ACC112 (cell line): ENCODE measurements at regions not wholly inside any gene's neighbourhood (a gene's known extent, or its start where the extent isn't known, plus 50 kb on each side); places are given as distances from the start of the nearest gene placed in this dataset.
A peak's percentile ranks its signal among the peaks of the same experiment; 100 is the strongest.

Experiments
- H2AFZ ChIP-seq: fragments of 200-600 bp; sonication (generic); one replicate; pipeline ENCODE4 v1.6.0; 2017; ENCODE audit warnings: antibody characterized with exemption, low read length; ENCODE audit not compliant: unreplicated experiment
- H3K27ac ChIP-seq: fragments of 200-600 bp; sonication (generic); 2 replicates; pipeline ENCODE4 v1.5.1; 2014; ENCODE audit warnings: low read depth, mild to moderate bottlenecking, antibody characterized with exemption, low read length, moderate library complexity
- H3K27me3 ChIP-seq: fragments of 200-600 bp; sonication (generic); 2 replicates; pipeline ENCODE4 v1.6.1; 2014; ENCODE audit warnings: mild to moderate bottlenecking, antibody characterized with exemption, low read length, moderate library complexity, mixed read lengths; ENCODE audit not compliant: insufficient read depth
- H3K36me3 ChIP-seq: fragments of 200-600 bp; sonication (generic); 2 replicates; pipeline ENCODE4 v1.6.1; 2016; ENCODE audit warnings: mild to moderate bottlenecking, antibody characterized with exemption, low read length, moderate library complexity, mixed read lengths; ENCODE audit not compliant: insufficient read depth
- H3K4me1 ChIP-seq: fragments of 200-600 bp; sonication (generic); one replicate; pipeline ENCODE4 v1.6.1; 2016; ENCODE audit warnings: low read length, mixed read lengths; ENCODE audit not compliant: insufficient read depth, unreplicated experiment, control insufficient read depth
- H3K4me3 ChIP-seq: fragments of 200-600 bp; sonication (generic); 2 replicates; pipeline ENCODE4 v1.5.1; 2014; ENCODE audit warnings: mild to moderate bottlenecking, low read depth, low read length
- H3K79me2 ChIP-seq: fragments of 200-600 bp; sonication (generic); one replicate; pipeline ENCODE4 v1.6.0; 2016; ENCODE audit warnings: low read length; ENCODE audit not compliant: control insufficient read depth, unreplicated experiment, insufficient read depth

GRCh38 chr2:51247252-51247805 lies 215.4 kb upstream of the NRXN1 start:
- Histone ChIP-seq H3K4me1 (no peaks in the 10 kb centered on the region), H3K27ac (no peak overlapping the region), H3K4me3 (no peak overlapping the region), H3K27me3 (no peaks in the 10 kb centered on the region), H2AFZ (no peak overlapping the region), H3K36me3 (no peaks in the 10 kb centered on the region), H3K79me2 (no peaks in the 10 kb centered on the region)

- no peak overlapping the region for H3K27ac ChIP-seq
- no peaks in the 10 kb centered on the region for H3K4me1 ChIP-seq
- H3K36me3 ChIP-seq: no peaks in the 10 kb centered on the region
- H3K4me3 ChIP-seq: no peak overlapping the region
- H2AFZ ChIP-seq: peak overlapping the region; percentile 7
- H3K79me2 ChIP-seq: no peaks in the 10 kb centered on the region
- H3K27me3 ChIP-seq: no peaks in the 10 kb centered on the region
These were observed 212.1 kb upstream of the NRXN1 start for GRCh38 chr2:51243892-51244535.

GRCh38 chr2:51237626-51238271 lies 205.8 kb upstream of the NRXN1 start:
- Histone ChIP-seq H3K27ac (no peak overlapping the region), H3K79me2 (no peaks in the 10 kb centered on the region), H3K36me3 (no peaks in the 10 kb centered on the region), H3K4me3 (no peak overlapping the region), H3K27me3 (no peaks in the 10 kb centered on the region), H2AFZ (no peak overlapping the region), H3K4me1 (no peaks in the 10 kb centered on the region)

DNA sequence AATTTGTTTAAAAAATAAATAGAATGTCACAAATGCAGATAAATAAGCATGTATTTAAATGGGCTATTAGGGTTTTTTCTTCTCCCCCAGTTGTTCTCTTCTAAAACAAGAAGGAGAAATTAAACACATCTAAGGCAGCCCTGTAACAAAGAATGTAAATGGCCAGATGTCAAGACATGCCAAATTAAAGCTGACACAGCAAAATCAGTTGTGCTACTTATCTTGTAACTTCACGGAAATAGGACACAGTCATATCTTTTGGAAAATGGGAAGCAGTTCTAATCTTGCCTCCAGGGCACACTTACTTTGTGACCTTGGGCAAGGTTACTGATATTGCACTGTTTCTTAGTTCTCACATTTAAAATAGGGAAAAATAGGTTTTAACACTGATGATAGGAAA lies 200.1 kb upstream of the NRXN1 start:
- Histone ChIP-seq H3K36me3 (no peaks in the 10 kb centered on the region), H3K4me1 (no peaks in the 10 kb centered on the region), H3K79me2 (no peaks in the 10 kb centered on the region), H3K4me3 (no peak overlapping the region), H2AFZ (no peak overlapping the region), H3K27ac (no peak overlapping the region), H3K27me3 (no peaks in the 10 kb centered on the region)

DNA sequence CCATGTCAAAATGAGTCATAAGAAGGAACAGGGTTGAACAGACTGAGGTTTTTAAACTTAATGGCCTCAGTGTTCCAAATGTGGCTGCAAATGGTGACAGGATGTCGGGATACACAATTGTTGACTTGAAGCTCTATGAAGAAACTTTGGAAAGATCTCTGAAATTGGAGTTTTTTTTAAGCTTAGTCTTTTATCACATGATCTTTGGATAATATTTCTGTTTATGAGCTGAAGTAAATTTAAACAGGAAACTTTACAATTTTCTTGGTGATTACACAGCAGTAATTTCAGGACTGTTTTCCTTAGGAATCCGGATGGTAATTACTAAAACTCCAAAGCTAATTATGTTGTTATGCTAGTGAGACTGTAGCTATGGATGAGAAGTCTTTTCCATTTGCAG lies 199.1 kb upstream of the NRXN1 start:
- no peaks in the 10 kb centered on the region for H3K27me3 ChIP-seq
- no peaks in the 10 kb centered on the region for H3K4me1 ChIP-seq
- no peak overlapping the region for H3K4me3 ChIP-seq
- H3K27ac ChIP-seq: no peak overlapping the region
- peak overlapping the region; percentile 29 for H2AFZ ChIP-seq
- H3K79me2 ChIP-seq: no peaks in the 10 kb centered on the region
- no peaks in the 10 kb centered on the region for H3K36me3 ChIP-seq

GRCh38 chr2:51225377-51225776 lies 193.4 kb upstream of the NRXN1 start:
- H3K4me1 ChIP-seq: peaks cover 6% of the 10 kb centered on the region
- no peaks in the 10 kb centered on the region for H3K27me3 ChIP-seq
- no peaks in the 10 kb centered on the region for H3K79me2 ChIP-seq
- H3K27ac ChIP-seq: no peak overlapping the region
- H3K36me3 ChIP-seq: no peaks in the 10 kb centered on the region
- H2AFZ ChIP-seq: no peak overlapping the region
- H3K4me3 ChIP-seq: no peak overlapping the region

GRCh38 chr2:51224790-51225189 lies 192.9 kb upstream of the NRXN1 start:
- Histone ChIP-seq H3K27me3 (no peaks in the 10 kb centered on the region), H2AFZ (no peak overlapping the region), H3K27ac (no peak overlapping the region), H3K4me3 (no peak overlapping the region), H3K4me1 (peaks cover 10% of the 10 kb centered on the region), H3K79me2 (no peaks in the 10 kb centered on the region), H3K36me3 (no peaks in the 10 kb centered on the region)

DNA sequence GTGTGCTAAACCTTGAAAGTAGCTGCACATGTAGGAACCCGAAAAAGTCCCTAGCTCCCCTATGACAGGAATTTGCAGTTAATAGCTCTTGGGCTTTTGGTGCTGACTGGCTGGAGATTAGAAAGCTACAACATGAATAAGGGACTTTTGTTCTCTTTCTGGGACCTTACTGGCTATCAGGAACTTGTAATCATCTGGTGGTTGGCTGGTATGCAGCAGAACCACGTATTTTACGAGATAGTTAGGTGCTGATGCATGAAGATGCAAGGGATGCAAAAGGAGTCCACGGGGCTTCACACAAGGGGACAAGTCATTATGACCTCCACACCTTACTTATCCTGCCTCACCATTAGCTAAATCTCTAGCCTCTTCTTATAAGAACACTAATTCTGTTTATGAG lies 190.2 kb upstream of the NRXN1 start:
- Histone ChIP-seq H3K4me1 (peaks cover 29% of the 10 kb centered on the region), H2AFZ (no peak overlapping the region), H3K4me3 (no peak overlapping the region), H3K36me3 (no peaks in the 10 kb centered on the region), H3K27me3 (no peaks in the 10 kb centered on the region), H3K27ac (no peak overlapping the region), H3K79me2 (no peaks in the 10 kb centered on the region)

GRCh38 chr2:51220606-51221005 lies 188.7 kb upstream of the NRXN1 start:
- Histone ChIP-seq H3K27ac (no peak overlapping the region), H3K4me1 (peaks cover 29% of the 10 kb centered on the region), H3K79me2 (no peaks in the 10 kb centered on the region), H3K4me3 (no peak overlapping the region), H3K27me3 (no peaks in the 10 kb centered on the region), H3K36me3 (no peaks in the 10 kb centered on the region), H2AFZ (no peak overlapping the region)

DNA sequence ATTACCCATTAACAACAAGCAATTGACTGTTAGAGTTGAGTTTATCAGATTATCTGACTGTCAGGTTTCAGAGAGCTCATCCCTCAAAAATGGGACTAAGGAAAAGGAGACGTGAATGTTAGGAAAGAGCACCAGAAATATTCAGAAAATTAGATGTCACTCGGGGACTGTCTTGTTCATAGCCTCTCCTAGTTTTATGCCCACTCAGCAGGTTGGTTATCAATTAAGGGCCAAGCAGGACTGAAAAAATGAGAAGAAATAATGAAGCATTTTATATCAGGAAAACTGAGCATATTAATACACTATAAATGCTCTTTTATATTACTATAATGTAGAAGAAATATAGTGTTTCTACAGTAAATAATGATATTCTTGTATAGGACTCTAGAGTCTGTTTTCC lies 188.1 kb upstream of the NRXN1 start:
- Histone ChIP-seq H3K4me1 (peaks cover 29% of the 10 kb centered on the region), H3K27me3 (no peaks in the 10 kb centered on the region), H3K36me3 (no peaks in the 10 kb centered on the region), H3K4me3 (no peak overlapping the region), H3K27ac (peak overlapping the region; percentile 44), H2AFZ (no peak overlapping the region), H3K79me2 (no peaks in the 10 kb centered on the region)

GRCh38 chr2:51219468-51219867 lies 187.5 kb upstream of the NRXN1 start:
- H3K4me3 ChIP-seq: no peak overlapping the region
- H3K36me3 ChIP-seq: no peaks in the 10 kb centered on the region
- H3K27me3 ChIP-seq: no peaks in the 10 kb centered on the region
- no peak overlapping the region for H2AFZ ChIP-seq
- peaks cover 29% of the 10 kb centered on the region for H3K4me1 ChIP-seq
- H3K27ac ChIP-seq: peak overlapping the region; percentile 44
- no peaks in the 10 kb centered on the region for H3K79me2 ChIP-seq
